HepG2 (cell line): ENCODE measurements at regions not wholly inside any gene's neighbourhood (a gene's known extent, or its start where the extent isn't known, plus 50 kb on each side); places are given as distances from the start of the nearest gene placed in this dataset.

Experiments
- CHCHD3 ChIP-seq: sonication (generic); formaldehyde crosslinking; IDR thresholded peaks from 2 replicates; pipeline ENCODE4 v1.8.0; 2022; ENCODE audit warnings: mild to moderate bottlenecking, missing genetic modification reagents, moderate library complexity
- EEA1 ChIP-seq: sonication (generic); formaldehyde crosslinking; IDR thresholded peaks from 2 replicates; pipeline ENCODE4 v1.5.1; 2020; ENCODE audit warnings: mild to moderate bottlenecking, missing genetic modification reagents, borderline replicate concordance
- ELF3 ChIP-seq: IDR thresholded peaks from 2 replicates; pipeline ENCODE4 v1.6.1; 2016; ENCODE audit warnings: missing genetic modification reagents, missing compliant biosample characterization
- HNRNPLL ChIP-seq: fragments of 200-400 bp; formaldehyde crosslinking; IDR thresholded peaks from 2 replicates; pipeline ENCODE4 v1.6.1; 2017; ENCODE audit warnings: mild to moderate bottlenecking, low read depth, low read length; ENCODE audit not compliant: poor library complexity, severe bottlenecking
- KLF11 ChIP-seq: IDR thresholded peaks from 2 replicates; pipeline ENCODE4 v1.6.1; 2016; ENCODE audit warnings: missing compliant biosample characterization
- KLF16 ChIP-seq, 2 experiments: sonication (generic) in 1 of 2; formaldehyde crosslinking in 1 of 2; IDR thresholded peaks; 2 replicates each; pipeline versions ENCODE4 v1.6.1 to v1.8.0; 2016 to 2023; ENCODE audit warnings: missing genetic modification reagents in 2 of 2, missing compliant biosample characterization in 1 of 2
- RAD21 ChIP-seq: fragments of 450-650 bp; formaldehyde crosslinking; IDR thresholded peaks from 2 replicates; pipeline ENCODE4 v1.5.0; 2020; ENCODE audit warnings: mild to moderate bottlenecking
- STAG1 ChIP-seq: sonication (generic); formaldehyde crosslinking; IDR thresholded peaks from 2 replicates; pipeline ENCODE4 v1.4.0; 2020; ENCODE audit warnings: missing genetic modification reagents
- ZIK1 ChIP-seq: sonication (generic); formaldehyde crosslinking; IDR thresholded peaks from 2 replicates; pipeline ENCODE4 v1.5.0; 2020; ENCODE audit warnings: mild to moderate bottlenecking, low read depth, missing genetic modification reagents, borderline replicate concordance
- ZNF180 ChIP-seq: sonication (generic); formaldehyde crosslinking; IDR thresholded peaks from 2 replicates; pipeline ENCODE4 v1.4.0; 2020; ENCODE audit warnings: low read depth, missing genetic modification reagents, borderline replicate concordance
- ZNF296 ChIP-seq: sonication (generic); formaldehyde crosslinking; conservative IDR thresholded peaks from 2 replicates; pipeline ENCODE4 v1.5.0; 2020; ENCODE audit warnings: mild to moderate bottlenecking, missing genetic modification reagents
- ZNF510 ChIP-seq: sonication (generic); formaldehyde crosslinking; IDR thresholded peaks from 2 replicates; pipeline ENCODE4 v1.4.0; 2020; ENCODE audit warnings: low read depth, mild to moderate bottlenecking, missing genetic modification reagents
- ZNF577 ChIP-seq: sonication (generic); formaldehyde crosslinking; IDR thresholded peaks from 2 replicates; pipeline ENCODE4 v1.4.0; 2020; ENCODE audit warnings: mild to moderate bottlenecking, low read depth, missing genetic modification reagents, borderline replicate concordance
- ZNF75D ChIP-seq: sonication (generic); formaldehyde crosslinking; IDR thresholded peaks from 2 replicates; pipeline ENCODE4 v1.8.1; 2023; ENCODE audit warnings: missing genetic modification reagents, mild to moderate bottlenecking, borderline replicate concordance
- ZNF773 ChIP-seq: sonication (generic); formaldehyde crosslinking; IDR thresholded peaks from 2 replicates; pipeline ENCODE4 v1.4.0; 2020; ENCODE audit warnings: missing genetic modification reagents, borderline replicate concordance
- ZNF780A ChIP-seq: sonication (generic); formaldehyde crosslinking; IDR thresholded peaks from 2 replicates; pipeline ENCODE4 v1.8.0; 2022; ENCODE audit warnings: mild to moderate bottlenecking, missing genetic modification reagents, moderate library complexity
- ZNF839 ChIP-seq: sonication (generic); formaldehyde crosslinking; IDR thresholded peaks from 2 replicates; pipeline ENCODE4 v1.4.0; 2020; ENCODE audit warnings: missing genetic modification reagents, mild to moderate bottlenecking, borderline replicate concordance
- TF ChIP-seq, protein P1 (sequence below): sonication (generic); formaldehyde crosslinking; IDR thresholded peaks from 2 replicates; pipeline ENCODE4 v1.4.0; 2020; ENCODE audit warnings: mild to moderate bottlenecking, missing genetic modification reagents
- TF ChIP-seq, protein P2 (sequence below): sonication (generic); formaldehyde crosslinking; IDR thresholded peaks from 2 replicates; pipeline ENCODE4 v1.8.1; 2022; ENCODE audit warnings: low read depth, mild to moderate bottlenecking, missing genetic modification reagents
- TF ChIP-seq, protein P3 (sequence below): sonication (generic); formaldehyde crosslinking; IDR thresholded peaks from 2 replicates; pipeline ENCODE4 v1.4.0; 2020; ENCODE audit warnings: mild to moderate bottlenecking, missing genetic modification reagents

DNA sequence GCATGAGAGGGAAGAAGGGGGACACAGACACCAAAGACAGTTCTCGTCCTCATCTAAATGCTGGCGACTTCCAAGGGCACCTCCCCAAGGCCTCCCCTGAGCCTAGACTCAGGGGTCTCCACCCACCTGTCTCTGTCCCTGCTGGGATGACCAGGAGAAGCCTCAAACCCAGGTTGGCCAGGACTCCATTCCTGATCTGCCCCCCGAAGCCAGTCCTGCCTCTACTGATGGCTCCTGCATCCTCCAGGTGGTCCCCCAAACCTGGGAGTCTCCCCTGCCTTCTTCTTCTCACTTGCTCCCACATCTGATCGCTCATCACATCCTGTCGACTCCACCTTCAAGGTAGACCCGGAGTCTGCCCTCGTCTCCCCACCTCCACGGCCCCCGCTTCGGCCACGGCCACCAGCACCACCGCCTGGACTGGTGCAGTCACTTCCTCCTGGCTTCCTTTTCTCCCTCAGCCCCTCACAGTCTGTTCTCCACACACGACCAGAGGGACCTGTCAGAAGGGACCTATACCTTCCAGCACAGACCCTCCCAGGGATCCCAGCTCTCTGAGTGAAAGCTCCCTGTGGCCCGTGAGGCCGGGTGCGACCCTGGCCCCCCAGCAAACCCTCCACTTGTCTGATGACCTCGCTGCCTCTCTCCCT lies 92.1 kb downstream of the CEBPB start (continued):
- TF ChIP-seq, protein P1, sequence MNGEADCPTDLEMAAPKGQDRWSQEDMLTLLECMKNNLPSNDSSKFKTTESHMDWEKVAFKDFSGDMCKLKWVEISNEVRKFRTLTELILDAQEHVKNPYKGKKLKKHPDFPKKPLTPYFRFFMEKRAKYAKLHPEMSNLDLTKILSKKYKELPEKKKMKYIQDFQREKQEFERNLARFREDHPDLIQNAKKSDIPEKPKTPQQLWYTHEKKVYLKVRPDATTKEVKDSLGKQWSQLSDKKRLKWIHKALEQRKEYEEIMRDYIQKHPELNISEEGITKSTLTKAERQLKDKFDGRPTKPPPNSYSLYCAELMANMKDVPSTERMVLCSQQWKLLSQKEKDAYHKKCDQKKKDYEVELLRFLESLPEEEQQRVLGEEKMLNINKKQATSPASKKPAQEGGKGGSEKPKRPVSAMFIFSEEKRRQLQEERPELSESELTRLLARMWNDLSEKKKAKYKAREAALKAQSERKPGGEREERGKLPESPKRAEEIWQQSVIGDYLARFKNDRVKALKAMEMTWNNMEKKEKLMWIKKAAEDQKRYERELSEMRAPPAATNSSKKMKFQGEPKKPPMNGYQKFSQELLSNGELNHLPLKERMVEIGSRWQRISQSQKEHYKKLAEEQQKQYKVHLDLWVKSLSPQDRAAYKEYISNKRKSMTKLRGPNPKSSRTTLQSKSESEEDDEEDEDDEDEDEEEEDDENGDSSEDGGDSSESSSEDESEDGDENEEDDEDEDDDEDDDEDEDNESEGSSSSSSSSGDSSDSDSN (CRISPR knock-in tag) = peak; percentile 50; the same call in 1 of the 2 replicates
- TF ChIP-seq ZIK1 = no peak
- TF ChIP-seq ZNF180 (CRISPR knock-in tag) = no peak
- TF ChIP-seq ZNF296 (CRISPR knock-in tag) = peak; percentile 81; the same call in 1 of the 2 replicates
- TF ChIP-seq ZNF510 = no peak
- peak; percentile 69 for TF ChIP-seq RAD21 (CRISPR knock-in tag)
- peak; percentile 77 for TF ChIP-seq ELF3 (CRISPR knock-in tag)
- TF ChIP-seq, protein P2, sequence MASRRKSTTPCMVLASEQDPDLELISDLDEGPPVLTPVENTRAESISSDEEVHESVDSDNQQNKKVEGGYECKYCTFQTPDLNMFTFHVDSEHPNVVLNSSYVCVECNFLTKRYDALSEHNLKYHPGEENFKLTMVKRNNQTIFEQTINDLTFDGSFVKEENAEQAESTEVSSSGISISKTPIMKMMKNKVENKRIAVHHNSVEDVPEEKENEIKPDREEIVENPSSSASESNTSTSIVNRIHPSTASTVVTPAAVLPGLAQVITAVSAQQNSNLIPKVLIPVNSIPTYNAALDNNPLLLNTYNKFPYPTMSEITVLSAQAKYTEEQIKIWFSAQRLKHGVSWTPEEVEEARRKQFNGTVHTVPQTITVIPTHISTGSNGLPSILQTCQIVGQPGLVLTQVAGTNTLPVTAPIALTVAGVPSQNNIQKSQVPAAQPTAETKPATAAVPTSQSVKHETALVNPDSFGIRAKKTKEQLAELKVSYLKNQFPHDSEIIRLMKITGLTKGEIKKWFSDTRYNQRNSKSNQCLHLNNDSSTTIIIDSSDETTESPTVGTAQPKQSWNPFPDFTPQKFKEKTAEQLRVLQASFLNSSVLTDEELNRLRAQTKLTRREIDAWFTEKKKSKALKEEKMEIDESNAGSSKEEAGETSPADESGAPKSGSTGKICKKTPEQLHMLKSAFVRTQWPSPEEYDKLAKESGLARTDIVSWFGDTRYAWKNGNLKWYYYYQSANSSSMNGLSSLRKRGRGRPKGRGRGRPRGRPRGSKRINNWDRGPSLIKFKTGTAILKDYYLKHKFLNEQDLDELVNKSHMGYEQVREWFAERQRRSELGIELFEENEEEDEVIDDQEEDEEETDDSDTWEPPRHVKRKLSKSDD (CRISPR knock-in tag) = no peak
- no peak; the same call in 1 of the 2 replicates for TF ChIP-seq ZNF839 (CRISPR knock-in tag)
- peak; percentile 70 for TF ChIP-seq STAG1 (CRISPR knock-in tag)
- TF ChIP-seq HNRNPLL = peak; percentile 35
- TF ChIP-seq, protein P3, sequence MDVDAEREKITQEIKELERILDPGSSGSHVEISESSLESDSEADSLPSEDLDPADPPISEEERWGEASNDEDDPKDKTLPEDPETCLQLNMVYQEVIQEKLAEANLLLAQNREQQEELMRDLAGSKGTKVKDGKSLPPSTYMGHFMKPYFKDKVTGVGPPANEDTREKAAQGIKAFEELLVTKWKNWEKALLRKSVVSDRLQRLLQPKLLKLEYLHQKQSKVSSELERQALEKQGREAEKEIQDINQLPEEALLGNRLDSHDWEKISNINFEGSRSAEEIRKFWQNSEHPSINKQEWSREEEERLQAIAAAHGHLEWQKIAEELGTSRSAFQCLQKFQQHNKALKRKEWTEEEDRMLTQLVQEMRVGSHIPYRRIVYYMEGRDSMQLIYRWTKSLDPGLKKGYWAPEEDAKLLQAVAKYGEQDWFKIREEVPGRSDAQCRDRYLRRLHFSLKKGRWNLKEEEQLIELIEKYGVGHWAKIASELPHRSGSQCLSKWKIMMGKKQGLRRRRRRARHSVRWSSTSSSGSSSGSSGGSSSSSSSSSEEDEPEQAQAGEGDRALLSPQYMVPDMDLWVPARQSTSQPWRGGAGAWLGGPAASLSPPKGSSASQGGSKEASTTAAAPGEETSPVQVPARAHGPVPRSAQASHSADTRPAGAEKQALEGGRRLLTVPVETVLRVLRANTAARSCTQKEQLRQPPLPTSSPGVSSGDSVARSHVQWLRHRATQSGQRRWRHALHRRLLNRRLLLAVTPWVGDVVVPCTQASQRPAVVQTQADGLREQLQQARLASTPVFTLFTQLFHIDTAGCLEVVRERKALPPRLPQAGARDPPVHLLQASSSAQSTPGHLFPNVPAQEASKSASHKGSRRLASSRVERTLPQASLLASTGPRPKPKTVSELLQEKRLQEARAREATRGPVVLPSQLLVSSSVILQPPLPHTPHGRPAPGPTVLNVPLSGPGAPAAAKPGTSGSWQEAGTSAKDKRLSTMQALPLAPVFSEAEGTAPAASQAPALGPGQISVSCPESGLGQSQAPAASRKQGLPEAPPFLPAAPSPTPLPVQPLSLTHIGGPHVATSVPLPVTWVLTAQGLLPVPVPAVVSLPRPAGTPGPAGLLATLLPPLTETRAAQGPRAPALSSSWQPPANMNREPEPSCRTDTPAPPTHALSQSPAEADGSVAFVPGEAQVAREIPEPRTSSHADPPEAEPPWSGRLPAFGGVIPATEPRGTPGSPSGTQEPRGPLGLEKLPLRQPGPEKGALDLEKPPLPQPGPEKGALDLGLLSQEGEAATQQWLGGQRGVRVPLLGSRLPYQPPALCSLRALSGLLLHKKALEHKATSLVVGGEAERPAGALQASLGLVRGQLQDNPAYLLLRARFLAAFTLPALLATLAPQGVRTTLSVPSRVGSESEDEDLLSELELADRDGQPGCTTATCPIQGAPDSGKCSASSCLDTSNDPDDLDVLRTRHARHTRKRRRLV (CRISPR knock-in tag) = no peak
- no peak for TF ChIP-seq EEA1 (CRISPR knock-in tag)
- no peak for TF ChIP-seq ZNF780A (CRISPR knock-in tag)
- no peak for TF ChIP-seq CHCHD3
- 0 out of 2 replicates have a peak, but pooled peaks have one; percentile 42 for TF ChIP-seq KLF11 (CRISPR knock-in tag)
- 0 out of 2 replicates have a peak, but pooled peaks have one; percentile 18 for TF ChIP-seq ZNF577 (CRISPR knock-in tag)
- no peak for TF ChIP-seq ZNF773 (CRISPR knock-in tag)
- TF ChIP-seq ZNF75D (CRISPR knock-in tag) = no peak
- TF ChIP-seq KLF16 (CRISPR knock-in tag; IDR thresholded peaks at IDR 0.05) = peak in 1 of 2 experiments; percentile 19; a peak in 1 of 4 replicates
